ENCODE measurements at regions not wholly inside any gene's neighbourhood (a gene's known extent, or its start where the extent isn't known, plus 50 kb on each side); places are given as distances from the start of the nearest gene placed in this dataset.

DNA sequence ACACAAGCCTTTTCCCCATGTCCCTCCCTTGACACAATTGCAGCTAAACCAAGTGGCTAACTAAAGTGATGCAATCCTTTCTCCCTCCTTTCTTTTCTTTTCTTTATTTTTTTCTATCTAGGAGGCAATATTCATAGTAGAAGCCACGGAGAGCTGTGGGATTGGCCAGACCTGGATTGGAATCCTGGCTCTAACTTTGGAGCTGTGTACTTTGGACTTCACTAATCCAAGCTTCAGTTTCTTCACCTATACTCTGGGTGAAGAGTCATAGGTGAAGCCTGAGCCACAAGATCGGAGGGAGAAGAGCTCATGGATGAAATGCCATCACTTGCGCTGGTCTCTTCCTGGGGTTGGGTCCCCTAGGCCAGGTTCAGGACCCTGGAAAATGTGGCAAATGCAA lies 177.2 kb downstream of the IRX5 start:
- TF ChIP-seq, protein P1, sequence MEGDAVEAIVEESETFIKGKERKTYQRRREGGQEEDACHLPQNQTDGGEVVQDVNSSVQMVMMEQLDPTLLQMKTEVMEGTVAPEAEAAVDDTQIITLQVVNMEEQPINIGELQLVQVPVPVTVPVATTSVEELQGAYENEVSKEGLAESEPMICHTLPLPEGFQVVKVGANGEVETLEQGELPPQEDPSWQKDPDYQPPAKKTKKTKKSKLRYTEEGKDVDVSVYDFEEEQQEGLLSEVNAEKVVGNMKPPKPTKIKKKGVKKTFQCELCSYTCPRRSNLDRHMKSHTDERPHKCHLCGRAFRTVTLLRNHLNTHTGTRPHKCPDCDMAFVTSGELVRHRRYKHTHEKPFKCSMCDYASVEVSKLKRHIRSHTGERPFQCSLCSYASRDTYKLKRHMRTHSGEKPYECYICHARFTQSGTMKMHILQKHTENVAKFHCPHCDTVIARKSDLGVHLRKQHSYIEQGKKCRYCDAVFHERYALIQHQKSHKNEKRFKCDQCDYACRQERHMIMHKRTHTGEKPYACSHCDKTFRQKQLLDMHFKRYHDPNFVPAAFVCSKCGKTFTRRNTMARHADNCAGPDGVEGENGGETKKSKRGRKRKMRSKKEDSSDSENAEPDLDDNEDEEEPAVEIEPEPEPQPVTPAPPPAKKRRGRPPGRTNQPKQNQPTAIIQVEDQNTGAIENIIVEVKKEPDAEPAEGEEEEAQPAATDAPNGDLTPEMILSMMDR (conservative IDR thresholded peaks at IDR 0.05) = no peak
- TF ChIP-seq ZFX (IDR thresholded peaks at IDR 0.05) = no peak
